Trophoblast cell (in vitro differentiated cells and primary cell): ENCODE measurements at regions not wholly inside any gene's neighbourhood (a gene's known extent, or its start where the extent isn't known, plus 50 kb on each side); places are given as distances from the start of the nearest gene placed in this dataset.

Experiments
- DNase-seq, 2 donors: peaks; one replicate each; pipeline ENCODE4 v3.0.0-alpha.2; 2016
- H2AFZ ChIP-seq: 2 replicates; pipeline ENCODE4 v1.6.1; 2013; ENCODE audit warnings: low read length, moderate library complexity, mild to moderate bottlenecking; ENCODE audit not compliant: insufficient read depth, poor library complexity
- H2AK5ac ChIP-seq: 2 replicates; pipeline ENCODE4 v1.6.1; 2013; ENCODE audit warnings: mild to moderate bottlenecking, low read length
- H2BK120ac ChIP-seq: 2 replicates; pipeline ENCODE4 v1.6.1; 2013; ENCODE audit warnings: low read length, mild to moderate bottlenecking, moderate library complexity; ENCODE audit not compliant: insufficient read depth, poor library complexity
- H2BK12ac ChIP-seq: 2 replicates; pipeline ENCODE4 v1.6.1; 2013; ENCODE audit warnings: mild to moderate bottlenecking, low read length, moderate library complexity
- H2BK5ac ChIP-seq: 2 replicates; pipeline ENCODE4 v1.6.1; 2013; ENCODE audit warnings: low read length, low read depth, moderate library complexity, mild to moderate bottlenecking; ENCODE audit not compliant: poor library complexity
- H3K14ac ChIP-seq: 2 replicates; pipeline ENCODE4 v1.6.1; 2013; ENCODE audit warnings: mild to moderate bottlenecking, low read length
- H3K18ac ChIP-seq: 2 replicates; pipeline ENCODE4 v1.6.1; 2013; ENCODE audit warnings: mild to moderate bottlenecking, low read length
- H3K23ac ChIP-seq: 2 replicates; pipeline ENCODE4 v1.6.1; 2013; ENCODE audit warnings: low read length
- H3K27ac ChIP-seq: 2 replicates; pipeline ENCODE4 v1.5.1; 2013; ENCODE audit warnings: low read depth, mild to moderate bottlenecking, inconsistent platforms, low read length, moderate library complexity
- H3K27me3 ChIP-seq: 2 replicates; pipeline ENCODE4 v1.6.1; 2013; ENCODE audit warnings: inconsistent platforms, mild to moderate bottlenecking, low read length, moderate library complexity; ENCODE audit not compliant: insufficient read depth
- H3K36me3 ChIP-seq, 2 experiments: 1 replicate in 1 of 2; 2 replicates in 1 of 2; pipeline ENCODE4 v1.6.1; 2013; ENCODE audit warnings: low read length in 2 of 2, mild to moderate bottlenecking in 2 of 2, moderate library complexity in 1 of 2; ENCODE audit not compliant: insufficient read depth in 2 of 2, control insufficient read depth in 1 of 2
- H3K4ac ChIP-seq: 2 replicates; pipeline ENCODE4 v1.6.1; 2013; ENCODE audit warnings: low read depth, mild to moderate bottlenecking, low read length, moderate library complexity
- H3K4me1 ChIP-seq, 2 experiments: 1 replicate in 1 of 2; 2 replicates in 1 of 2; pipeline ENCODE4 v1.6.1; 2013; ENCODE audit warnings: low read length in 2 of 2, mild to moderate bottlenecking in 2 of 2, moderate library complexity in 1 of 2; ENCODE audit not compliant: insufficient read depth in 2 of 2, control insufficient read depth in 1 of 2
- H3K4me2 ChIP-seq: 2 replicates; pipeline ENCODE4 v1.6.1; 2013; ENCODE audit warnings: inconsistent platforms, mild to moderate bottlenecking, low read length, moderate library complexity
- H3K4me3 ChIP-seq: 2 replicates; pipeline ENCODE4 v1.5.1; 2013; ENCODE audit warnings: mild to moderate bottlenecking, low read depth, low read length, inconsistent platforms
- H3K79me1 ChIP-seq: one replicate; pipeline ENCODE4 v1.6.1; 2013; ENCODE audit warnings: low read length
- H3K79me2 ChIP-seq: 2 replicates; pipeline ENCODE4 v1.6.1; 2013; ENCODE audit warnings: low read length, mild to moderate bottlenecking; ENCODE audit not compliant: control insufficient read depth, insufficient read depth, poor library complexity
- H3K9ac ChIP-seq: 2 replicates; pipeline ENCODE4 v1.6.1; 2013; ENCODE audit warnings: mild to moderate bottlenecking, low read length
- H3K9me3 ChIP-seq: 2 replicates; pipeline ENCODE4 v1.6.1; 2013; ENCODE audit warnings: low read depth, mild to moderate bottlenecking, control low read depth, inconsistent platforms, low read length; ENCODE audit not compliant: insufficient read depth
- H4K12ac ChIP-seq: 2 replicates; pipeline ENCODE4 v1.6.1; 2013; ENCODE audit warnings: low read depth, mild to moderate bottlenecking, low read length, moderate library complexity
- H4K8ac ChIP-seq: 2 replicates; pipeline ENCODE4 v1.6.1; 2013; ENCODE audit warnings: low read depth, mild to moderate bottlenecking, low read length, moderate library complexity
- H4K91ac ChIP-seq: one replicate; pipeline ENCODE4 v1.6.1; 2013; ENCODE audit warnings: low read depth, mild to moderate bottlenecking, low read length, moderate library complexity
- WGBS: extraction: QIAGEN DNeasy Blood & Tissue Kit; methylation state at CpG from one replicate; pipeline ENCODE4 v1.1.7; 2013; ENCODE audit warnings: missing lambda C conversion rate; ENCODE audit not compliant: insufficient read length, insufficient coverage; ENCODE audit errors: extremely low coverage; 5-methylcytosine and 5-hydroxymethylcytosine counted together

DNA sequence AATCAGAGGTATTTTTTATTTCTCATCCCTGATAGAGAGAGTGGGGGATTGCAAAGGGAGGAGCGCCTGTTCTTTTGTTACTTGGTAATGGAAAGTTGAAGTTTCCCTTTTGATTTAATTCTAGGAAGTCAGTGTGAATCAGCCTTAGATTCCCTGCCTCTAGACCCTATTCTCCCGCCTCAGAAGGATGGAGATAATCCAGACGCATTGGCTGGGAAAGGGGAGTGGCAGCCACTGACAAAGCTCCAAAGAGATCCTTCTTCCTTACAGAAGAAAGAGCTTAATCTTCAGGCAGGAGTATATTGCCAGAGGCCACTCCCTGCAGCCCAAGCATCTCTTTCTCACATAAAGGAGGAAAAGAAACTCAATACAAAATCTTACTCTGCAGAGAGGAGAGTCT, 122.3 kb upstream of the GALNT17 start:
- no peak overlapping the region for H3K4me3 ChIP-seq
- no peak overlapping the region for H3K14ac ChIP-seq
- no peak for DNase-seq
- H3K18ac ChIP-seq, result no peak overlapping the region
- no peak overlapping the region for H2BK12ac ChIP-seq
- H2BK5ac ChIP-seq, result no peak overlapping the region
- H2AFZ ChIP-seq, result no peak overlapping the region
- no peak overlapping the region for H2BK120ac ChIP-seq
- H4K12ac ChIP-seq, result no peak overlapping the region
- H3K79me1 ChIP-seq, result no peaks in the 10 kb centered on the region
- no peak overlapping the region for H3K23ac ChIP-seq
- H2AK5ac ChIP-seq, result no peak overlapping the region
- H4K8ac ChIP-seq, result no peak overlapping the region
- WGBS, result no CpG with 5 or more reads among the region's 3 CpGs
- H3K79me2 ChIP-seq, result no peaks in the 10 kb centered on the region
- no peaks in the 10 kb centered on the region for H3K27me3 ChIP-seq
- no peaks in the 10 kb centered on the region for H3K4me1 ChIP-seq
- no peak overlapping the region for H3K4ac ChIP-seq
- H3K36me3 ChIP-seq, result no peaks in the 10 kb centered on the region
- H3K9me3 ChIP-seq, result no peaks in the 10 kb centered on the region
- H4K91ac ChIP-seq, result no peak overlapping the region
- H3K9ac ChIP-seq, result no peak overlapping the region
- H3K27ac ChIP-seq, result no peak overlapping the region
- H3K4me2 ChIP-seq, result no peak overlapping the region

- Histone ChIP-seq H4K91ac (no peak overlapping the region), H2BK120ac (no peak overlapping the region), H3K4me1 (no peaks in the 10 kb centered on the region), H2AK5ac (no peak overlapping the region), H4K12ac (no peak overlapping the region), H3K14ac (no peak overlapping the region), H3K27ac (no peak overlapping the region), H3K9me3 (no peaks in the 10 kb centered on the region), H3K36me3 (no peaks in the 10 kb centered on the region), H3K18ac (no peak overlapping the region), H2AFZ (no peak overlapping the region), H3K79me1 (no peaks in the 10 kb centered on the region), H4K8ac (no peak overlapping the region), H3K23ac (no peak overlapping the region), H3K79me2 (no peaks in the 10 kb centered on the region), H3K4me3 (no peak overlapping the region), H2BK5ac (no peak overlapping the region), H3K9ac (no peak overlapping the region), H3K4me2 (no peak overlapping the region), H3K27me3 (no peaks in the 10 kb centered on the region), H3K4ac (no peak overlapping the region), H2BK12ac (no peak overlapping the region)
- DNase-seq, result no peak
- no CpG with 5 or more reads among the region's 17 CpGs for WGBS
These were observed 116.6 kb upstream of the GALNT17 start for GRCh38 chr7:71015252-71015900.

DNA sequence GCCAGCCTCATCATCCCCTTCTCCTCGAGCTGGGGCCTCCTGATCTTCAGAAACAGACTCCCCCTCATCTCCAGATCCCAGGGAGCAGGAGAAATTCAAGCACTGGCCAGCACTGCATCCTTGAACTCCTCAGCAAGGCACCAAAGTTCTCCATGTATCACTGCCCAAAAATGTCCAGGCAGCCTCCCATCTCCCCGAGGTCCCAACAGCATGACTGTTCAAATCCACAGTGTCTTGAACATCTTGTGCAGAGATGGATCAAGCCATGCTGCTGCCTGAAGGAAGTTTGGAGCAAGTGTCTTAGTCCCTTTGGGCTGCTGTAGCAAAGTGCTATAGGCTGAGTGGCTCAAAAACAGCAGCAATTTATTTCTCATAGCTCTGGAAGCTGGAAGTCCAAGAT, 115.5 kb upstream of the GALNT17 start:
- H2BK5ac ChIP-seq, result no peak overlapping the region
- H3K79me2 ChIP-seq, result no peaks in the 10 kb centered on the region
- no peak overlapping the region for H3K14ac ChIP-seq
- H3K27ac ChIP-seq, result no peak overlapping the region
- H3K9ac ChIP-seq, result no peak overlapping the region
- H3K18ac ChIP-seq, result no peak overlapping the region
- no peak for DNase-seq
- H3K4me1 ChIP-seq, result no peaks in the 10 kb centered on the region
- H3K23ac ChIP-seq, result no peak overlapping the region
- H2AFZ ChIP-seq, result no peak overlapping the region
- H3K4me2 ChIP-seq, result no peak overlapping the region
- no peaks in the 10 kb centered on the region for H3K79me1 ChIP-seq
- no peak overlapping the region for H2AK5ac ChIP-seq
- no peak overlapping the region for H3K4me3 ChIP-seq
- no peak overlapping the region for H4K12ac ChIP-seq
- H3K4ac ChIP-seq, result no peak overlapping the region
- WGBS, result no CpG with 5 or more reads among the region's 2 CpGs
- H3K9me3 ChIP-seq, result no peaks in the 10 kb centered on the region
- H2BK12ac ChIP-seq, result no peak overlapping the region
- H2BK120ac ChIP-seq, result no peak overlapping the region
- H3K36me3 ChIP-seq, result no peaks in the 10 kb centered on the region
- no peaks in the 10 kb centered on the region for H3K27me3 ChIP-seq
- no peak overlapping the region for H4K91ac ChIP-seq
- no peak overlapping the region for H4K8ac ChIP-seq

DNA sequence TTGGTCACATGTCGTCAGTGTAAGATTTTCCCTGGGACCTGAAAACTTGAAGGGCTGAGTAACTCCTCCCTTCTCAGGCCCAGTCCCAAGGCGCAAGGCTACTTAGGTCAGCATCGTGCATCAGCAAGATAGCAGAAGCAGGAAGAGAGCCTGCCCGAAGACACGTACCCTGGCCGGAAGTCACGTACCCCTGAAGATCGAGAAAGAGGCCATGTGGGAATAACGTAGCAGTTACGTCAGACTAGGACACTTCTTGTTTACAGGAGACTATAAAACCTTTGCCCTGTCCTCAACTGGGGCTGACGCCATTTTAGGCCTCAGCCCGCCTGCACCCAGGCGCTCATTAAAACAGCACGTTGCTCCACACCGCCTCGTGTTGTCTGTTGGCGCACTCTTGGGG, 114.3 kb upstream of the GALNT17 start:
- no peak overlapping the region for H3K4ac ChIP-seq
- no peak overlapping the region for H3K9ac ChIP-seq
- no peak overlapping the region for H3K4me3 ChIP-seq
- WGBS, result no CpG with 5 or more reads among the region's 17 CpGs
- no peaks in the 10 kb centered on the region for H3K9me3 ChIP-seq
- H3K4me2 ChIP-seq, result no peak overlapping the region
- no peak overlapping the region for H2AK5ac ChIP-seq
- no peaks in the 10 kb centered on the region for H3K36me3 ChIP-seq
- no peaks in the 10 kb centered on the region for H3K4me1 ChIP-seq
- no peak for DNase-seq
- no peaks in the 10 kb centered on the region for H3K79me1 ChIP-seq
- H4K12ac ChIP-seq, result no peak overlapping the region
- no peak overlapping the region for H3K18ac ChIP-seq
- no peak overlapping the region for H2AFZ ChIP-seq
- H2BK5ac ChIP-seq, result no peak overlapping the region
- no peak overlapping the region for H3K23ac ChIP-seq
- H4K91ac ChIP-seq, result no peak overlapping the region
- no peaks in the 10 kb centered on the region for H3K27me3 ChIP-seq
- no peak overlapping the region for H2BK12ac ChIP-seq
- no peak overlapping the region for H3K27ac ChIP-seq
- H3K79me2 ChIP-seq, result no peaks in the 10 kb centered on the region
- no peak overlapping the region for H3K14ac ChIP-seq
- H2BK120ac ChIP-seq, result no peak overlapping the region
- H4K8ac ChIP-seq, result no peak overlapping the region
